HG03460 (cell line): ENCODE measurements at regions not wholly inside any gene's neighbourhood (a gene's known extent, or its start where the extent isn't known, plus 50 kb on each side); places are given as distances from the start of the nearest gene placed in this dataset.
"Not testable (repeated sequence)": the region's sequence is repeated elsewhere in the genome, so short reads cannot be mapped to it uniquely, and the experiment has no call there.

ENCODE experiments used
- ATAC-seq: cut with Tn5 transposase; IDR thresholded peaks from one replicate; pipeline ENCODE4 v1.9.1; 2021; ENCODE audit not compliant: unreplicated experiment

- no peak for ATAC-seq
Observed at GRCh38 chr5:142408981-142409481, 84.2 kb upstream of the SPRY4 start.

GRCh38 chr5:142408536-142408935, 83.7 kb upstream of the SPRY4 start:
- no peak for ATAC-seq

GRCh38 chr5:142405814-142406395, 81.1 kb upstream of the SPRY4 start:
- no peak for ATAC-seq

DNA sequence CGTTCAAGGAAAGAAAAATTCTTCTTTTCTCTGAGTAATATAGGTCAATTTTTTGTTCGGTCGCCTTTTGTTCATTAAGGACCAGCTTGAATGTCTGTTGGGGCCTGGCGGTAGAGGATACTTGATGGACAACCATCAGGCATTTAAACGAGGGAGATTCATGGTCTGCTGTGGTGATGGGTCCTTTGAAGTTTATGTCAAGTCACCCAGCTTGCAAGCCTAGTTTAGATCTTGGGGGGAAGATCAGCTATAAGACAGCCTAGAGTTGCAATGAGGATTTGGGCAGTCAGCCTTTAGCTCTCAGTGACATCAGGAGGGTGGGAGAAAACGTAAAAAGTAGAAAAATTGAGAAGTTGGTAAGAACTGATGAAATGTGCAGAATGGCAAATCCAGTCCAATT, 80.2 kb upstream of the SPRY4 start:
- no peak for ATAC-seq

DNA sequence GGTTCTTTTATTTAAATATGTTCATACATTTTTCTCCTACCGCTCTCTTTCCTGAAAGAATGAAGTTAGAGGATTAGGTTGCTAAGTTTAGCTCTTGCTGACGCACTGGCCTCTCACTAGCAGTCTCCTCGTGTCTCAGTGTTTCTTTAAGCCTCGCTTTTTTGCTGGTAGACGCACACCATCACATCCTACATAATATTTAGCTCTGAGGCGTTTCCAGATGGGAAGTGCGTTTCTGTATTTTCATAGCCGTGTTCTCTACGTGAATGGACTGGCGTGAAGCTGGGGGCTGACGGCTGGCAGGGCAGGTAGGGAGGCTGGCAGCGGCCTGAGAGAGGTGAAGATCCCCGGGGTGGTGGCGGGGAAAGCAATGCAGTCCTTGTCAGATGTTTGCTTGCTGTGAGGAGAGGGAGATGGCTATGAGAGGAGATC, 79.2 kb upstream of the SPRY4 start:
- ATAC-seq, result no peak

- ATAC-seq, result no peak
Observed at GRCh38 chr5:142403583-142403982, 78.8 kb upstream of the SPRY4 start.

GRCh38 chr5:142402752-142403318, 78.0 kb upstream of the SPRY4 start:
- ATAC-seq, result no peak

GRCh38 chr5:142400415-142400814, 75.6 kb upstream of the SPRY4 start:
- no peak for ATAC-seq

- ATAC-seq, result no peak
Observed at GRCh38 chr5:142399891-142400290, 75.1 kb upstream of the SPRY4 start.

- no peak for ATAC-seq
Observed at GRCh38 chr5:142398730-142399055, 73.9 kb upstream of the SPRY4 start.

GRCh38 chr5:142398011-142398729, 73.3 kb upstream of the SPRY4 start:
- not testable (repeated sequence) for ATAC-seq

DNA sequence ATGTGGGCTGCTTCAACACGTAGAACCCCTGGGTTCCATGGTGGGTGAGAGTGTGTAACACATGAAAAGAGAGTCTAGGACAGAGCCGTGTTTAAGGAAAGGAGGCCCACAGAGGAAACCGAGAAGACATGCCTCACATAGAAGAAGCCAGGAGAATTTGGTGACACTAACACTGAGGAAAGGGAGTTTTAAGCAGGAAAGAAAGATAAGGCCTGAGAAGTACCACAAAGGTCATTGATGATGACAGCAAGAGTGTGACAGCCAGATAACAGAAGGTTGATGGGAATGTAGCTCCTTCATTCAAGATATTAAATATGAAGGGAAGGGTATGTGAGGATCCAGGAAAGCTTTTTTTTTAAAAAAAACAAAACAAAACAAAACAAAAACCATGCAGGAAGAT, 72.4 kb upstream of the SPRY4 start:
- no peak for ATAC-seq

GRCh38 chr5:142396436-142397038, 71.7 kb upstream of the SPRY4 start:
- ATAC-seq, result no peak

GRCh38 chr5:142395334-142395733, 70.5 kb upstream of the SPRY4 start:
- no peak for ATAC-seq

DNA sequence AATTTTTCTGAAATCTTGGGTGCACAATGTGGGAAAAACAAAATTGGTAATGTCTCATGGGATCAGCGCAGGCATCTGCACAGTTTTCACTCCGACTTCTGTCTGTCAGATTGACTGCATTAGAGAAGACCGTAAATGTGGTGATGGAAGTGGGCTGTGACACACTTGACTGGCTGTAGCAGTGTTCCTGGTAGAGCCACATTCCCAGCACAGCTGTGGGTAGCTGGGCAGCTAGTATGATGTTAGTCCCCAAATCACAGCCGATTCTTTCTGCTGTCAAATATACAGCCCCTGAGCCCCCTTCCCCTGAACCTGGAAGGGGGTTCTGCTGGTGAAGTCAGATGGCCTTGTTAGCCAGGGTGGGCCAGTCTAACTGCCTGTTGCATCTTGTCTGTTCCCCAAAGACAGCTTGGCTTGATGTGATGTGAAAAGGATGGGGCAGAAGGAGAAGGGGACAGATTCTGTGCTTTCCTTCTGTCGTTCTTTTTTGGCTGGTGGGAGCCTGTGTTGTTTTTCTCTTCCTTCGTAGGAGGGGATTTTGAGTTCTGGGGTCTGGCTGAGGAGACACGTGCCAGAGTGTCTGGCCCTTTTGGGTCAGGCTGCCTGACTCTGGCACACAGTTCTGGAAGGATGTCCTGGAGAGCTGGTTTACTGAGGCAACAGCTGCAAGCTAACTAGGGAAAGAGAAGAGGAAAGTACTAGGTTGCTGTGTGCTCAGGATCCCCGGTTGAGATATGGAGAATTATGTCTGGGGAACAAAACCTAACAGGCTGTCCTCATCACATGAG, 66.4 kb upstream of the SPRY4 start:
- ATAC-seq, result no peak

DNA sequence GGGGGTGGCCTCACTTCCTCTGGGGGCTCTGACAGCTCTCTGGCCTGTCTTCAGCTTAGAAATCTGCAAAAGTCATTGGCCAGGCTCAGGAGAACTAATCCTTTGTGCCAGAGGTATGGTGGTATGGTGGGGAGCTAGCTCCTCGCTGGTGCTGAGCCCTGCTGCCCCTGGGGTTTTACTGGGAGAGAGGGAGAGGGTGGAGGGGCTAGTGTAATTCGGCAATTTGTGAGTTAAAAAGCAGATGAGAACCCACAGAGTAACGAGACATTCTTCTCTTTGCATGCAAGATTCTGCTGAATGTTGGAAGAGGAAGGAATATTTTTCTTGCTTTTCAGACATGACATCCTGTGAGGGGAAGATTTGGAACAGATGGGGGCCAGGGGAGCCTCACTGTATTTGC, 65.5 kb upstream of the SPRY4 start:
- ATAC-seq, result no peak

GRCh38 chr5:142388696-142389095, 63.9 kb upstream of the SPRY4 start:
- ATAC-seq, result no peak

DNA sequence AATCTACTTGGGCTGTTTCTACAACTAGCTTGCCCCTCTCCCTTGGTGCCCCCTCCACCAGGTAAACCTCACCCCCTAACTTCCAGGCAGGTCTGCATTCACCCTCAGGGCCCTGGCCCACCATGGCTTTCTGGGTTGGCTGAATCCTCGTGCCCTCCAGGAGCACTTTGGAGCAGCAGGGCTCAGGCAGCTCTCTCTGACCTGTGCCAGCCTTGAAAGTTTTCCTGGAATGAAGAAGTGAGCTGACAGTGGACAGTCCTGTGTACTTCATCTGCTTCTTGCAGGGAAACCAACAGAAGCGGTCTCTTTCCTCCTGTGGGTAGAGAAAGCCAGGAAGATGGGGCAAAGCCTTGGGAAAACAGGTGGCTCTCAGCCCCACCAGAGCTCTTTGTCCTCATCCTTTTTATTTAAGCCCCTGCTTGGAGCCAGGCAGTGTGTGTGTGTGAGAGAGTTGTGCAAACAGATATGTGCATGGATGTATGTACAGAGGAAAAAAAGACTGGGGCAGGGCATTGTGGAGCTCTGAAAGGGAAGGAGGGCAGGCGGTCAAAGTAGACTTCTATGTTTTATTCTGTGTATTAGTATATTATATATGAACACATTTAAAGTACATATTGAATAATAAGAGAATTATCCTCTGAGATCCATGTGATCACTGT, 62.3 kb upstream of the SPRY4 start:
- no peak for ATAC-seq

DNA sequence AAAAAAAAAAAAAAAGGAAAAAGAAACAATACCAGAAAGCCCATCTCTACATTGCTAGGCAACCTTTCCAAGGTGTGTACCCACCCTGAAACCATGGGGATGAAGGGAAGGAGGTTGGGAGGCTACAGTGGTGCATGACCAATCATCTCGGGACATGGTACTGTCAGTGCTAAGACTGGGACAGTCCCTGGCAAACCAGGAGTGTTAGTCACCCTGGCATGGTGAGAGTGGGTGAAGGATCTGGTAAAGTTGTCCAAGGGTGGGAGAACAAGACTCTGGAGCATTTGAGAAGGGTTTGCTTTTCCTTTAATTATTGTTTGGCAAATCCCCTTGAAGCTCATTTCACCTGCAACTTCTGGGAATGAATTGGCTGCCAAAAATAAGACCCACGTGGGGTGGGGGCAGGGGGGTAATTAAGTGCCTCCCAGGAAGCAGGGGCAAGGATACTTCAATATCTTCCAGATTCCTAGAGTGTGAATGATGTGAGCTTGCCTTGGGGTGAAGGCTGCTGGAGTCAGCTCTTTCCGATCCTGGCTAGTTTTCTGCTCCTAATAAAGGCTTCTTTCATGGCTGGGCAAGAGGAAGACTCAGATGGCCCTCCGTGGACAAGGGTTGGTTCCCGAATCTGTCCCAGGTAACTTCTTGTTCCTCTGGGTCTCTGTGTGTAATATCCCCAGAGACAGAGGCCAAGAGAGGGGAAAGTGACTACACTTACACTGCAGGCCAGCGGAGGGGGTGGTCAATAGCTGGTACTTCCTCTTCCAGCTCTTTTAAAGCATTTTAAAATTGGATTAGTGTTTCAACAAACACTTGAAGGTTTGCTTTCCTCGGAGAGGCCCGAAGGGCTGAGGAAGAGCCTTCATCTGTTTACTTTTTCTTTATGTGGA, 61.6 kb upstream of the SPRY4 start:
- ATAC-seq, result no peak

- no peak for ATAC-seq
Observed at GRCh38 chr5:142385194-142385593, 60.4 kb upstream of the SPRY4 start.
